ENCODE measurements at regions not wholly inside any gene's neighbourhood (a gene's known extent, or its start where the extent isn't known, plus 50 kb on each side); places are given as distances from the start of the nearest gene placed in this dataset.
"Not testable (repeated sequence)": the region's sequence is repeated elsewhere in the genome, so short reads cannot be mapped to it uniquely, and the experiment has no call there.

DNA sequence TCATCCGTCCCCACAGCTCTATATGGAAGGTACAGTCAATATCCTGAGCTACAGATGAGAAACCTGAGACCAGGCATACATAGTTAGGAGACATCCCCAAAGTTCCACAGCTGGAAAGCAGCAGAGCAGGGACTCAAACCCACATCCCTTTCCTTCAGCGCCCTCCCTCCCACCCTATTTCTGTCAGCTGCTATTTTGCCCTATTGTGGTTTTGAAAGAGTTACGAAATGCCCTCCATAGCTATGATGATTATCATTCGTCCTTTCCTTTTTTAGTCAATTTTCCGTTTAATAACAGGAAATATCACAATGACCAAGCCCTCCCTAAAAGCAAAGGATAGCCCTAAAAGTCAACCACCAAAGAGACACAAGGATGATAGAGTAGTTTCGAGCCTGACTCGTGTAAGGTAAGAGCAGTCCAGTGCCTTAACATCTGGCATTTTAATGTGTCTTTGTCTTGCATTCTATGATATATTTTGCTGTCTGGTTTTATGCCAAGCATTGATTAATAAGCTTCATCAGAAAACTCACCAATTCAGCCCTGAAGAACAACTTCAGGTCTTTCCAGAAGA, 264.3 kb upstream of the NBPF12 start:
- H3K4me1 ChIP-seq (ENCODE audit: control insufficient read depth in 2 of 2, insufficient read depth in 2 of 2, low read length in 2 of 2); H3K4me1 Mint-ChIP-seq; H3K9me3 ChIP-seq (ENCODE audit: control extremely low read depth in 1 of 3, control insufficient read depth in 2 of 3, insufficient read depth in 1 of 3, low read length in 2 of 3); POLR2A ChIA-PET; H3K79me2 ChIP-seq (ENCODE audit: control insufficient read depth, insufficient read depth, low read length); H3K9ac ChIP-seq (ENCODE audit: low read length); H3K27ac ChIP-seq (ENCODE audit: low read length in 2 of 2); H3K4me3 ChIP-seq (ENCODE audit: control extremely low read depth in 1 of 5, extremely low read depth in 1 of 5, insufficient read depth in 1 of 5, low read depth in 2 of 5, low read length in 4 of 5); CTCF ChIA-PET; intact Hi-C loops (cut with micrococcal nuclease); H3K4me2 ChIP-seq (replicated peaks; ENCODE audit: low read depth, low read length, poor library complexity, severe bottlenecking); H4K20me1 ChIP-seq (ENCODE audit: control insufficient read depth, insufficient read depth, low read length, poor library complexity, severe bottlenecking); H3K4me3 Mint-ChIP-seq; H3K27me3 Mint-ChIP-seq; H3K9me3 Mint-ChIP-seq (ENCODE audit: insufficient read depth); ATAC-seq (ENCODE audit: low read depth); H2AFZ ChIP-seq (ENCODE audit: insufficient read depth, low read depth, low read length, poor library complexity, severe bottlenecking); H3K36me3 ChIP-seq (replicated peaks in 1 of 2; ENCODE audit: control extremely low read depth in 1 of 2, control insufficient read depth in 1 of 2, extremely low read depth in 1 of 2, insufficient read depth in 2 of 2, low read length in 1 of 2); H3K27me3 ChIP-seq (replicated peaks in 1 of 4; ENCODE audit: control extremely low read depth in 1 of 4, control insufficient read depth in 3 of 4, insufficient read depth in 4 of 4, low read length in 3 of 4); DNase-seq; H3K27ac Mint-ChIP-seq: not testable (repeated sequence)
- WGBS (ENCODE audit: insufficient coverage) = no CpG with 5 or more reads among the region's 7 CpGs

DNA sequence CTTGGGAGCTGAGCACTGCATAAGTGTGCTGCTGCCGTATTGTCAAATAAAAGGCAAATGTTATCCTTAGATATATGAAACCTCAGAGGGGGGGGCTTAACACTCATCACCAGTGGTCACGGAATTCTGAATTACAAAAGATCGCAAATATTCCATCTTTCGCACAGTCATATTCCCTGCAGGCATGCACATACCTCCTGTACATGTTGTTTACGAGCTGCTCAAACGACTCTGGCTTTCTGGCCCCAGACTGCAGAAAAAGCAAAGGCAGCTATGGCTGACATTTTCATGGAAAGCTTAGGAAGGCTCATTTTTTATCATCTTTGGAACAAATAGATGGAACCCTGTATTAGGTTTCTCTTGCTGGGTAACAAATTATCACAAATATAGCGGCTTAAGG, 265.5 kb upstream of the NBPF12 start:
- H3K27me3 Mint-ChIP-seq; H3K9ac ChIP-seq (ENCODE audit: low read length); DNase-seq; H3K4me2 ChIP-seq (replicated peaks; ENCODE audit: low read depth, low read length, poor library complexity, severe bottlenecking); ATAC-seq (ENCODE audit: low read depth); H2AFZ ChIP-seq (ENCODE audit: insufficient read depth, low read depth, low read length, poor library complexity, severe bottlenecking); H3K9me3 Mint-ChIP-seq (ENCODE audit: insufficient read depth); H3K4me3 Mint-ChIP-seq; H3K4me1 Mint-ChIP-seq; H3K4me3 ChIP-seq (ENCODE audit: control extremely low read depth in 1 of 5, extremely low read depth in 1 of 5, insufficient read depth in 1 of 5, low read depth in 2 of 5, low read length in 4 of 5); H4K20me1 ChIP-seq (ENCODE audit: control insufficient read depth, insufficient read depth, low read length, poor library complexity, severe bottlenecking); H3K27ac Mint-ChIP-seq; POLR2A ChIA-PET; H3K4me1 ChIP-seq (ENCODE audit: control insufficient read depth in 2 of 2, insufficient read depth in 2 of 2, low read length in 2 of 2); H3K27ac ChIP-seq (ENCODE audit: low read length in 2 of 2); H3K36me3 ChIP-seq (replicated peaks in 1 of 2; ENCODE audit: control extremely low read depth in 1 of 2, control insufficient read depth in 1 of 2, extremely low read depth in 1 of 2, insufficient read depth in 2 of 2, low read length in 1 of 2); H3K27me3 ChIP-seq (replicated peaks in 1 of 4; ENCODE audit: control extremely low read depth in 1 of 4, control insufficient read depth in 3 of 4, insufficient read depth in 4 of 4, low read length in 3 of 4); H3K79me2 ChIP-seq (ENCODE audit: control insufficient read depth, insufficient read depth, low read length); intact Hi-C loops (cut with micrococcal nuclease); H3K9me3 ChIP-seq (ENCODE audit: control extremely low read depth in 1 of 3, control insufficient read depth in 2 of 3, insufficient read depth in 1 of 3, low read length in 2 of 3); CTCF ChIA-PET: not testable (repeated sequence)
- WGBS (ENCODE audit: insufficient coverage) = no CpG with 5 or more reads among the region's 7 CpGs

DNA sequence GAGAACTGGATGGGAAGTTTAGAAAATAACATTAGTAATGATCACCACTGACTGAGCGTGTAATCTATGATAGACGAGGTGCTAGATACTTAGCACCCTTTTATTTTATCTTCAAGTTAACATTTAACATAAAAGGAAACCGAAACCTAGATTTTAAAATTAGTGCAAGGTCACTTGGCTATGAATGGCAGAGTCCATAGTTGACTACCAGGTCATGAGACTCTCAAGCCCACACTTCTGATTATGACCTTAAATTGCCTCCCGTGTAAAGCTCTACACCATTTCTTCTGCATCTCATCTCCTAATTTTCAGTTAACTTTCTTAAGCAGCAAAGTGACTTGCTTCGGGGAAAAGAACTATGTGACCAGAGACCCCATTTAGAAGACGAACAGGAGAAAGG, 266.5 kb upstream of the NBPF12 start:
- H3K27me3 Mint-ChIP-seq, POLR2A ChIA-PET: not testable (repeated sequence)
- WGBS (ENCODE audit: insufficient coverage) = no CpG with 5 or more reads among the region's 6 CpGs

DNA sequence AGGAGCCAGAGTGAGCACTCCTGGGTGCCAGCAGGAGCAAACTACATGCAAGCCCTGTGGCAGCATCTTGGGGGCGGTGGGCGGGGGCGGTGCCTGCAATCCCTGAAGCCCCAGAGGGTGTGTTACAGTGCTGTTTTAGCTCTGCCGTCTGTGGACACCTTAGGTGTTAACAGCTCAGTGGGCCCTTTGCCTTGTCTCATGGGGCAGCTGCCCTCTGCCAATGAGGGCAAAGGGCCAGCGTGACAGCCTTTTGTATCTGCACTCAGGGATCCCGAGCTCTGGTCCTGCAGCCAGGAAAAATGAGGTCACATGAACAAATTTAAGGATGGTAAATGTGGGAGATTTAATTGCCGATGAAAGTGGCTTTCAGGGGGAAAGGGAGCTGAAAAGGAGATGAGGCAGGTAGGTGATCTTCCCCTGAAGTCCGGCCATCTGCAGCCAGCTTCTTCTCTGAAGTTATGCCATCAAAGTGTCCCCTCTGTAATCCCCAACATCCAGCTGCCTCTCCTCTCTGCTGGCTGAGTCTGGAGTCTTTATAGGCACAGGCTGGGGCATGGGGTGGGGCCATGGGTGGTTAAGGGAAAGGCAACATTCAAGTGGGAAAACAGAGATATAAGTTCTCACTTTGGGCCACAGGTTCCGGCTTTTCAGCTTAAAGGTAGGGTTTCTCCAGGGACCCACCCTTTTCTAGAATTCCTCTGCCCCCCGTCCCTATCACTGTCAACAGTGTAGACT, 267.1 kb upstream of the NBPF12 start:
- H3K4me1 ChIP-seq (ENCODE audit: control insufficient read depth in 2 of 2, insufficient read depth in 2 of 2, low read length in 2 of 2); H3K27ac Mint-ChIP-seq; H4K20me1 ChIP-seq (ENCODE audit: control insufficient read depth, insufficient read depth, low read length, poor library complexity, severe bottlenecking); H3K4me3 Mint-ChIP-seq; H3K27me3 Mint-ChIP-seq; H3K9me3 Mint-ChIP-seq (ENCODE audit: insufficient read depth); H3K4me2 ChIP-seq (replicated peaks; ENCODE audit: low read depth, low read length, poor library complexity, severe bottlenecking); H3K36me3 ChIP-seq (replicated peaks in 1 of 2; ENCODE audit: control extremely low read depth in 1 of 2, control insufficient read depth in 1 of 2, extremely low read depth in 1 of 2, insufficient read depth in 2 of 2, low read length in 1 of 2); H3K4me3 ChIP-seq (ENCODE audit: control extremely low read depth in 1 of 5, extremely low read depth in 1 of 5, insufficient read depth in 1 of 5, low read depth in 2 of 5, low read length in 4 of 5); ATAC-seq (ENCODE audit: low read depth); CTCF ChIA-PET; H3K9me3 ChIP-seq (ENCODE audit: control extremely low read depth in 1 of 3, control insufficient read depth in 2 of 3, insufficient read depth in 1 of 3, low read length in 2 of 3); POLR2A ChIA-PET; H2AFZ ChIP-seq (ENCODE audit: insufficient read depth, low read depth, low read length, poor library complexity, severe bottlenecking); H3K27me3 ChIP-seq (replicated peaks in 1 of 4; ENCODE audit: control extremely low read depth in 1 of 4, control insufficient read depth in 3 of 4, insufficient read depth in 4 of 4, low read length in 3 of 4); H3K9ac ChIP-seq (ENCODE audit: low read length); DNase-seq; H3K79me2 ChIP-seq (ENCODE audit: control insufficient read depth, insufficient read depth, low read length); H3K4me1 Mint-ChIP-seq; H3K27ac ChIP-seq (ENCODE audit: low read length in 2 of 2); intact Hi-C loops (cut with micrococcal nuclease): not testable (repeated sequence)
- no CpG with 5 or more reads among the region's 10 CpGs for WGBS (ENCODE audit: insufficient coverage)

More for the DNA sequence above, 266.5 kb upstream of the NBPF12 start:
- H3K27ac ChIP-seq (ENCODE audit: low read length in 2 of 2); H3K27me3 ChIP-seq (replicated peaks in 1 of 4; ENCODE audit: control extremely low read depth in 1 of 4, control insufficient read depth in 3 of 4, insufficient read depth in 4 of 4, low read length in 3 of 4); DNase-seq; H4K20me1 ChIP-seq (ENCODE audit: control insufficient read depth, insufficient read depth, low read length, poor library complexity, severe bottlenecking); H3K9ac ChIP-seq (ENCODE audit: low read length); H3K27ac Mint-ChIP-seq; H3K4me3 Mint-ChIP-seq; H3K79me2 ChIP-seq (ENCODE audit: control insufficient read depth, insufficient read depth, low read length); H3K4me2 ChIP-seq (replicated peaks; ENCODE audit: low read depth, low read length, poor library complexity, severe bottlenecking); intact Hi-C loops (cut with micrococcal nuclease); ATAC-seq (ENCODE audit: low read depth); H3K9me3 Mint-ChIP-seq (ENCODE audit: insufficient read depth); H3K9me3 ChIP-seq (ENCODE audit: control extremely low read depth in 1 of 3, control insufficient read depth in 2 of 3, insufficient read depth in 1 of 3, low read length in 2 of 3); H2AFZ ChIP-seq (ENCODE audit: insufficient read depth, low read depth, low read length, poor library complexity, severe bottlenecking); H3K4me1 Mint-ChIP-seq; H3K4me1 ChIP-seq (ENCODE audit: control insufficient read depth in 2 of 2, insufficient read depth in 2 of 2, low read length in 2 of 2); H3K4me3 ChIP-seq (ENCODE audit: control extremely low read depth in 1 of 5, extremely low read depth in 1 of 5, insufficient read depth in 1 of 5, low read depth in 2 of 5, low read length in 4 of 5); H3K36me3 ChIP-seq (replicated peaks in 1 of 2; ENCODE audit: control extremely low read depth in 1 of 2, control insufficient read depth in 1 of 2, extremely low read depth in 1 of 2, insufficient read depth in 2 of 2, low read length in 1 of 2); CTCF ChIA-PET: not testable (repeated sequence)

All from B cell (primary cell).